Suprapubic skin (tissue), 4 donors: ENCODE measurements at regions not wholly inside any gene's neighbourhood (a gene's known extent, or its start where the extent isn't known, plus 50 kb on each side); places are given as distances from the start of the nearest gene placed in this dataset.
"Not testable (repeated sequence)": the region's sequence is repeated elsewhere in the genome, so short reads cannot be mapped to it uniquely, and the experiment has no call there.

Experiments
- EP300 ChIP-seq: sonication (generic); formaldehyde crosslinking; IDR thresholded peaks from one replicate; pipeline ENCODE4 v1.6.1; 2017; ENCODE audit warnings: antibody characterized with exemption
- POLR2A ChIP-seq, 2 donors: fragments of 450-650 bp; IDR thresholded peaks; one replicate each; pipeline ENCODE4 v1.6.1; 2017; ENCODE audit warnings: antibody characterized with exemption in 2 of 2, mild to moderate bottlenecking in 2 of 2, moderate library complexity in 2 of 2
- POLR2AphosphoS5 ChIP-seq, 3 donors: sonication (generic); formaldehyde crosslinking; IDR thresholded peaks; one replicate each; pipeline ENCODE4 v1.6.1; 2017; ENCODE audit warnings: antibody characterized with exemption in 3 of 3
- TF ChIP-seq, protein P1 (sequence below), 2 donors: fragments of 200-600 bp in 1 of 2; fragments of 450-650 bp in 1 of 2; sonication (generic) in 1 of 2; IDR thresholded peaks; one replicate each; pipeline ENCODE4 v1.5.1; 2016 to 2019; ENCODE audit warnings: antibody characterized with exemption in 2 of 2, mild to moderate bottlenecking in 1 of 2, moderate library complexity in 1 of 2

DNA sequence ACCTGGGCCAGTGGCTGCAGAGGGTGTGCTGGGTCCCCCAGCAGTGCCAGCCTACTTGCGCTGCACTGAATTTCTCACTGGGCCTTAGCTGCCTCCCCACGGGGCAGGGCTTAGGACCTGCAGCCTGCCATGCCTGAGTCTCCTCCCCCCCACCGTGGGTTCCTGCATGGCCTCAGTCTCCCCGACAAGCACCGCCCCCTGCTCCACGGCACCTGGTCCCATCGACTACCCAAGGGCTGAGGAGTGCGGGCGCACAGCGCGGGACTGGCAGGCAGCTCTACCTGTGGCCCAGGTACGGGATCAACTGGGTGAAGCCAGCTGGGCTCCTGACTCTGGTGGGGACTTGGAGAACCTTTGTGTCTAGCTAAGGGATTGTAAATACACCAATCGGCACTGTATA is 1143.6 kb downstream of the OTOL1 start:
- not testable (repeated sequence) for TF ChIP-seq POLR2AphosphoS5 (IDR thresholded peaks at IDR 0.05); EP300; POLR2A (IDR thresholded peaks at IDR 0.05)
- TF ChIP-seq, protein P1, sequence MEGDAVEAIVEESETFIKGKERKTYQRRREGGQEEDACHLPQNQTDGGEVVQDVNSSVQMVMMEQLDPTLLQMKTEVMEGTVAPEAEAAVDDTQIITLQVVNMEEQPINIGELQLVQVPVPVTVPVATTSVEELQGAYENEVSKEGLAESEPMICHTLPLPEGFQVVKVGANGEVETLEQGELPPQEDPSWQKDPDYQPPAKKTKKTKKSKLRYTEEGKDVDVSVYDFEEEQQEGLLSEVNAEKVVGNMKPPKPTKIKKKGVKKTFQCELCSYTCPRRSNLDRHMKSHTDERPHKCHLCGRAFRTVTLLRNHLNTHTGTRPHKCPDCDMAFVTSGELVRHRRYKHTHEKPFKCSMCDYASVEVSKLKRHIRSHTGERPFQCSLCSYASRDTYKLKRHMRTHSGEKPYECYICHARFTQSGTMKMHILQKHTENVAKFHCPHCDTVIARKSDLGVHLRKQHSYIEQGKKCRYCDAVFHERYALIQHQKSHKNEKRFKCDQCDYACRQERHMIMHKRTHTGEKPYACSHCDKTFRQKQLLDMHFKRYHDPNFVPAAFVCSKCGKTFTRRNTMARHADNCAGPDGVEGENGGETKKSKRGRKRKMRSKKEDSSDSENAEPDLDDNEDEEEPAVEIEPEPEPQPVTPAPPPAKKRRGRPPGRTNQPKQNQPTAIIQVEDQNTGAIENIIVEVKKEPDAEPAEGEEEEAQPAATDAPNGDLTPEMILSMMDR (IDR thresholded peaks at IDR 0.05): not testable (repeated sequence)
